ENCODE measurements at regions not wholly inside any gene's neighbourhood (a gene's known extent, or its start where the extent isn't known, plus 50 kb on each side); places are given as distances from the start of the nearest gene placed in this dataset.
A peak's percentile ranks its signal among the peaks of the same experiment; 100 is the strongest.
"Not testable (repeated sequence)": the region's sequence is repeated elsewhere in the genome, so short reads cannot be mapped to it uniquely, and the experiment has no call there.

DNA sequence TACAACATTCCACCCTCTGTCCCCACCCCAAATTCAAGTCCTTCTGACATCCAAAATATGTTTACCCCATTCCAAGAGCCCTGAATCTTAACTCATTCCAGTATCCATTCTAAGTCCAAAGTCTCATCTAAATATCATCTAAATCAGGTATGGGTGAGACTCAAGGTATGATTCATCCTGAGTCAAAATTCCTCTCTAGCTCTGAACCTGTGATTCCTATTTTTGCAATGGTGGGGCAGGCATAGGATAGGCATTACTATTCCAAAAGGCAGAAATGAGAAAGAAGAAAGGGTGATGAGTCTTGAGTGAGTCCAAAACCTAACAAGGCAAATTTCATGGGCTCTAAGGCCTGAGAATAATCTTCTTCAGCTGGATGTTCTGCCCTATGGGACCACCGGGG lies 140.3 kb upstream of the FAR2 start:
- no peaks in the 10 kb centered on the region for H3K27me3 Mint-ChIP-seq (ENCODE audit: insufficient read depth)
- peaks cover 9% of the 10 kb centered on the region for H3K9me3 Mint-ChIP-seq

DNA sequence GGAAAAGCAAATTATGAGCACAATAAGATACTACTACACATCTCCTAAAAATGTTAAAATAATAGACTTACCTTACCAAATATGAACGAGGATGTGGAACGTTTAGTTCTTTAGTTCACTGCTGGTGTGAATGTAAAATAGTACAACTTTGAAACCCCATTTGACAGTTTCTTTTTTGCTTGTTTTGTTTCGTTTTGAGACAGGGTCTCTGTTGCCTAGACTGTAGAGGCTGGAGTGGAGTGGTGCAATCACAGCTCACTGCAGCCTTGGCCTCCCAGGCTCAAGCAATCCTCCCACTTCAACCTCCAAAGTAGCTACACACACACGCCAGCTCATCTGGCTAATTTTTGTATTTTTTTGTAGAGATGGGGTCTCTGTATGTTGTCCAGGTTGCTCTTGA lies 136.4 kb upstream of the FAR2 start:
- Mint-ChIP-seq H3K4me1 (ENCODE audit: low read depth) (no peaks in the 10 kb centered on the region), H3K27me3 (ENCODE audit: insufficient read depth) (peaks cover 2% of the 10 kb centered on the region; the same call in 1 of the 2 replicates), H3K9me3 (peaks cover 8% of the 10 kb centered on the region), H3K4me3 (no peak overlapping the region), H3K36me3 (ENCODE audit: low read depth) (no peaks in the 10 kb centered on the region), H3K27ac (no peak overlapping the region)
- TF ChIP-seq, protein P1, sequence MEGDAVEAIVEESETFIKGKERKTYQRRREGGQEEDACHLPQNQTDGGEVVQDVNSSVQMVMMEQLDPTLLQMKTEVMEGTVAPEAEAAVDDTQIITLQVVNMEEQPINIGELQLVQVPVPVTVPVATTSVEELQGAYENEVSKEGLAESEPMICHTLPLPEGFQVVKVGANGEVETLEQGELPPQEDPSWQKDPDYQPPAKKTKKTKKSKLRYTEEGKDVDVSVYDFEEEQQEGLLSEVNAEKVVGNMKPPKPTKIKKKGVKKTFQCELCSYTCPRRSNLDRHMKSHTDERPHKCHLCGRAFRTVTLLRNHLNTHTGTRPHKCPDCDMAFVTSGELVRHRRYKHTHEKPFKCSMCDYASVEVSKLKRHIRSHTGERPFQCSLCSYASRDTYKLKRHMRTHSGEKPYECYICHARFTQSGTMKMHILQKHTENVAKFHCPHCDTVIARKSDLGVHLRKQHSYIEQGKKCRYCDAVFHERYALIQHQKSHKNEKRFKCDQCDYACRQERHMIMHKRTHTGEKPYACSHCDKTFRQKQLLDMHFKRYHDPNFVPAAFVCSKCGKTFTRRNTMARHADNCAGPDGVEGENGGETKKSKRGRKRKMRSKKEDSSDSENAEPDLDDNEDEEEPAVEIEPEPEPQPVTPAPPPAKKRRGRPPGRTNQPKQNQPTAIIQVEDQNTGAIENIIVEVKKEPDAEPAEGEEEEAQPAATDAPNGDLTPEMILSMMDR (IDR thresholded peaks at IDR 0.05): no peak
- DNase-seq: no peak

More for the DNA sequence above, 140.3 kb upstream of the FAR2 start:
- Mint-ChIP-seq H3K27ac (no peak overlapping the region), H3K4me1 (ENCODE audit: low read depth) (no peaks in the 10 kb centered on the region), H3K4me3 (no peak overlapping the region), H3K36me3 (ENCODE audit: low read depth) (no peaks in the 10 kb centered on the region)
- TF ChIP-seq, protein P1 (IDR thresholded peaks at IDR 0.05): no peak
- no peak for DNase-seq

DNA sequence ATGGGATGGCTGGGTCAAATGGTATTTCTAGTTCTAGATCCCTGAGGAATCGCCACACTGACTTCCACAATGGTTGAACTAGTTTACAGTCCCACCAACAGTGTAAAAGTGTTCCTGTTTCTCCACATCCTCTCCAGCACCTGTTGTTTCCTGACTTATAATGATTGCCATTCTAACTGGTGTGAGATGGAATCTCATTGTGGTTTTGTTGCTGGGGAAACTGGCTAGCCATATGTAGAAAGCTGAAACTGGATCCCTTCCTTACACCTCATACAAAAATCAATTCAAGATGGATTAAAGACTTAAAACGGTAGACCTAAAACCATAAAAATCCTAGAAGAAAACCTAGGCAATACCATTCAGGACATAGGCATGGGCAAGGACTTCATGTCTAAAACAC lies 131.5 kb upstream of the FAR2 start:
- not testable (repeated sequence) for H3K27ac Mint-ChIP-seq; DNase-seq; H3K27me3 Mint-ChIP-seq (ENCODE audit: insufficient read depth); H3K4me1 Mint-ChIP-seq (ENCODE audit: low read depth); H3K4me3 Mint-ChIP-seq; H3K9me3 Mint-ChIP-seq; H3K36me3 Mint-ChIP-seq (ENCODE audit: low read depth)

DNA sequence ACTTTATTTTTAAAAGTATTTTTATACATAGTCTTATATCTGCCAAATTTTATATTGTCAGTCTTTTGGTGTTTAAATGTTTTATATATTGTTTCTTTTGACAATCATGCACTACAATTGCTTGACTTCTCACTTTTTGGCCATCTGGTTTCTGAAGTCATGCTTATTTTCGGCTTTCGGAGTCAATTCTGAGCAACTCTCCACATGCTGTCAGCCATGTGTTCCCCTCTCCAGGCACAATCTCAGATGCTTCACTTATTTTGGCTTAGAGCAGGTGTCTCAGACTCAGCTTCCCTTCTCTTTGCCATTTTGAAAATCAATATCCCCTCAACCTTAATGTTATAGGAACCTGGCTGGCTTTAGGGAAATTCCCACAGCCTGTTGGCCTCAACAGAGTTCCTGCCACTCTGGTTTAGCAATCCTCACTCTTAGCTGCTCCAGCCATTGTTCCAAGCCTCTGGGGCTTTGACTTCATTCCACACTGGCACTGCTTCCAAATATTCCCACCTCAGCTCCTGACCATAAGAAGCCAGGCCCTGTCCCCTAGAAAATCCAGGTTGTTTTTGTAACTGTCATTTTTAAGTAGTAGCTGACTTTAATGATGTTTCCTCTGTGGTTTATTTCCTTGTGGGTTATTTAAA lies 125.5 kb upstream of the FAR2 start:
- Mint-ChIP-seq H3K9me3 (peaks cover 6% of the 10 kb centered on the region; the same call in 1 of the 2 replicates), H3K4me3 (no peak overlapping the region), H3K27me3 (ENCODE audit: insufficient read depth) (no peaks in the 10 kb centered on the region), H3K36me3 (ENCODE audit: low read depth) (no peaks in the 10 kb centered on the region), H3K27ac (no peak overlapping the region), H3K4me1 (ENCODE audit: low read depth) (no peaks in the 10 kb centered on the region)
- TF ChIP-seq, protein P1 (IDR thresholded peaks at IDR 0.05): no peak
- no peak for DNase-seq

DNA sequence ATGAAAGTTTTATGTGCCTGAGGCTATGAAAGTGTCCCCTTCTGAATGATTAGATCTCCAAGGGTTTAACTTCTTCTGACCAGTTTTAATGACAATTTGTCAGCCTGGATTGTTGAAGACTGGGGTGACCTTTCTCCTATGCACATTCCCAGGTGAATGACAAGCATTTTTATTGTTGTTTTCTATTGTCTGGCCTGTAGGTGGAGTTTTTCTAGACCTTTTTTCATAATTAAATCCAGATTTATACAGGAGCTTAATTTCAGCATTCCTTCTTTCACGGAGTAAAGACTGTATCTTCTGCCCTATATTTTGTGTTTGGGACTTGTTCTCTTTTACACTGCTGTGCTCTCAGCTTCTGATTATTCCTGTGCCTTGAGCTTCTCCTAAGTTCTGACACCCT lies 125.0 kb upstream of the FAR2 start:
- no peak for DNase-seq

DNA sequence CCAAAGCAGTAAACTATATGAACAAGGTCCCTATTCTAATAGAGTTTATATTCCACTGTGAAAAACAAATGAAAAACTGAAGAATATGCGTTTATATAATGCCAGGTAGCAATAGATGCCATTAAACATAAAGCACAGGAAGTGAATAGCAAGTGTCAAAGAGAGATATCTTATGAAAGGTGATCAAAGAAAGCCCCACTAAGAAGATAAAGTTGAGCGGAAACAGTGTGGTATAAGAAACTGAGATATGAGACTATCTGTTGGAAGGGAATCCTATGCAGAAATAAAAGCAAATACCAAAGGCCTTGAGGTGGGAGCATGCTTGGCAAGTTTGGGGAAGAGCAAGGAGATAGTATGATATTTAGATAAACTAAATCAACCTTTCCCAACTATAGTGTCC lies 123.1 kb upstream of the FAR2 start:
- Mint-ChIP-seq H3K4me3 (no peak overlapping the region), H3K36me3 (ENCODE audit: low read depth) (no peaks in the 10 kb centered on the region)

More for the DNA sequence above, 125.0 kb upstream of the FAR2 start:
- H3K4me3 Mint-ChIP-seq: no peak overlapping the region
- no peaks in the 10 kb centered on the region for H3K27me3 Mint-ChIP-seq (ENCODE audit: insufficient read depth)
- H3K27ac Mint-ChIP-seq: no peak overlapping the region
- TF ChIP-seq, protein P1 (IDR thresholded peaks at IDR 0.05): peak; percentile 31; the same call in 1 of the 2 replicates
- peaks cover 6% of the 10 kb centered on the region; the same call in 1 of the 2 replicates for H3K9me3 Mint-ChIP-seq
- H3K36me3 Mint-ChIP-seq (ENCODE audit: low read depth): no peaks in the 10 kb centered on the region
- H3K4me1 Mint-ChIP-seq (ENCODE audit: low read depth): no peaks in the 10 kb centered on the region

More for the DNA sequence above, 123.1 kb upstream of the FAR2 start:
- Mint-ChIP-seq H3K4me1 (ENCODE audit: low read depth) (no peaks in the 10 kb centered on the region), H3K27me3 (ENCODE audit: insufficient read depth) (no peaks in the 10 kb centered on the region), H3K9me3 (peaks cover 6% of the 10 kb centered on the region), H3K27ac (no peak overlapping the region)
- no peak for DNase-seq
- TF ChIP-seq, protein P1 (IDR thresholded peaks at IDR 0.05): no peak
